OCI-LY7 (cell line): ENCODE measurements at regions not wholly inside any gene's neighbourhood (a gene's known extent, or its start where the extent isn't known, plus 50 kb on each side); places are given as distances from the start of the nearest gene placed in this dataset.

ENCODE experiments used
- EZH2phosphoT487 ChIP-seq: fragments of 200-600 bp; sonication (generic); IDR thresholded peaks from 2 replicates; pipeline ENCODE4 v1.6.1; 2018; ENCODE audit warnings: low read depth, borderline replicate concordance, mild to moderate bottlenecking, mixed run types, antibody characterized with exemption, low read length, moderate library complexity, mixed read lengths
- TF ChIP-seq, protein P1 (sequence below): fragments of 200-600 bp; sonication (generic); conservative IDR thresholded peaks from 2 replicates; pipeline ENCODE4 v1.5.1; 2014; ENCODE audit warnings: mild to moderate bottlenecking, antibody characterized with exemption, low read length, moderate library complexity, mixed read lengths

DNA sequence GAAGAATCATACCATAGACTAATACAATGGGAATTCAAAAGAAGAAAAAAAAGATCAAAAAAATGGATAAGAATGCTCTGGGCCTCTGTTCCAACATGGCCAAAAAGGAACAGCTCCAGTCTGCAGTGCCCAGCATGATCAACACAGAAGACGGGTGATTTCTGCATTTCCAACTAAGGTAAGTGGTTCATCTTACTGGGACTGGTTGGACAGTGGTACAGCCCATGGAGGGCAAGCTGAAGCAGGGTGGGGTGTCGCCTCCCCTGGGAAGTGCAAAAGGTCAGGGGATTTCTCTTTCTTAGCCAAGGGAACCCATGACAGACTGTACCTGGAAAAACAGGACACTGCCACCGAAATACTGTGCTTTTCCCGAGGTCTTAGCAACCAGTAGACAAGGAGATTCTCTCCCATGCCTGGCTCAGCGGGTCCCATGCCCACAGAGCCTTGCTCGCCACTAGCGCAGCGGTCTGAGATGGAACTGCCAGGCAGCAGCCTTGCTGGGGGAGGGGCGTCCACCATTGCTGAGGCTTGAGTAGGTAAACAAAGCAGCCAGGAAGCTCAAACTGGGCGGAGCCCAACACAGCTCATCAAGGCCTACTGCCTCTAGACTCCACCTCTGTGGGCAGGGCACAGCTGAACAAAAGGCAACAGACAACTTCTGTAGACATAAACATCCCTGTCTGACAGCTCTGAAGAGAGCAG, 428.4 kb downstream of the MN1 start:
- TF ChIP-seq, protein P1, sequence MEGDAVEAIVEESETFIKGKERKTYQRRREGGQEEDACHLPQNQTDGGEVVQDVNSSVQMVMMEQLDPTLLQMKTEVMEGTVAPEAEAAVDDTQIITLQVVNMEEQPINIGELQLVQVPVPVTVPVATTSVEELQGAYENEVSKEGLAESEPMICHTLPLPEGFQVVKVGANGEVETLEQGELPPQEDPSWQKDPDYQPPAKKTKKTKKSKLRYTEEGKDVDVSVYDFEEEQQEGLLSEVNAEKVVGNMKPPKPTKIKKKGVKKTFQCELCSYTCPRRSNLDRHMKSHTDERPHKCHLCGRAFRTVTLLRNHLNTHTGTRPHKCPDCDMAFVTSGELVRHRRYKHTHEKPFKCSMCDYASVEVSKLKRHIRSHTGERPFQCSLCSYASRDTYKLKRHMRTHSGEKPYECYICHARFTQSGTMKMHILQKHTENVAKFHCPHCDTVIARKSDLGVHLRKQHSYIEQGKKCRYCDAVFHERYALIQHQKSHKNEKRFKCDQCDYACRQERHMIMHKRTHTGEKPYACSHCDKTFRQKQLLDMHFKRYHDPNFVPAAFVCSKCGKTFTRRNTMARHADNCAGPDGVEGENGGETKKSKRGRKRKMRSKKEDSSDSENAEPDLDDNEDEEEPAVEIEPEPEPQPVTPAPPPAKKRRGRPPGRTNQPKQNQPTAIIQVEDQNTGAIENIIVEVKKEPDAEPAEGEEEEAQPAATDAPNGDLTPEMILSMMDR: no peak
- TF ChIP-seq EZH2phosphoT487: no peak
